SU-DHL-6 (cell line): ENCODE measurements at regions not wholly inside any gene's neighbourhood (a gene's known extent, or its start where the extent isn't known, plus 50 kb on each side); places are given as distances from the start of the nearest gene placed in this dataset.

Experiments
- CTCF ChIP-seq: fragments of 200-600 bp; sonication (generic); IDR thresholded peaks from one replicate; pipeline ENCODE4 v1.5.1; 2017; ENCODE audit warnings: antibody characterized with exemption, mild to moderate bottlenecking, low read length, moderate library complexity; ENCODE audit not compliant: insufficient read depth, poor library complexity, severe bottlenecking
- EZH2phosphoT487 ChIP-seq: fragments of 200-600 bp; sonication (generic), shearing (Covaris generic); conservative IDR thresholded peaks from 2 replicates; pipeline ENCODE4 v1.6.1; 2018; ENCODE audit warnings: mild to moderate bottlenecking, antibody characterized with exemption, low read length, moderate library complexity, mixed read lengths

- no peak for TF ChIP-seq CTCF
- no peak for TF ChIP-seq EZH2phosphoT487
These were observed 79.9 kb upstream of the GSX1 start for GRCh38 chr13:27712421-27712820.
